IMR-90 (cell line): ENCODE measurements at regions not wholly inside any gene's neighbourhood (a gene's known extent, or its start where the extent isn't known, plus 50 kb on each side); places are given as distances from the start of the nearest gene placed in this dataset.

ENCODE experiments used
- ATAC-seq: fragments of 200-7000 bp; cut with Tn5 transposase; 2 replicates; pipeline ENCODE4 v1.9.1; 2020; ENCODE audit warnings: low read depth, mild to moderate bottlenecking, moderate library complexity
- BruUV-seq: library from RNA; stranded (reverse); fragments of 400-500 nt; replicated peaks from 2 replicates; lab custom pipeline; 2021; lab: Mats Ljungman, UMichigan
- CTCF ChIA-PET: fragments of 300-600 bp; formaldehyde crosslinking; extraction: SDS; loops from one replicate; lab custom pipeline; 2021; ENCODE audit warnings: antibody characterized with exemption; lab: Yijun Ruan, JAX
- POLR2A ChIA-PET: fragments of 300-600 bp; sonication (Branson Sonifier 250); formaldehyde crosslinking; loops from one replicate; lab custom pipeline; 2022; ENCODE audit warnings: antibody characterized with exemption; ENCODE audit not compliant: unreplicated experiment; lab: Charles Lee
- DNase-seq: peaks from one replicate; pipeline ENCODE4 v3.0.0; 2013
- H2AFZ ChIP-seq: replicated peaks from 2 replicates; pipeline ENCODE3; 2013; ENCODE audit warnings: low read length, mild to moderate bottlenecking; ENCODE audit not compliant: poor library complexity
- H2AK5ac ChIP-seq: 2 replicates; pipeline ENCODE4 v1.6.1; 2013; ENCODE audit warnings: low read depth, low read length, inconsistent platforms
- H2AK9ac ChIP-seq: replicated peaks from 2 replicates; pipeline ENCODE3; 2013; ENCODE audit warnings: mild to moderate bottlenecking, low read depth, low read length, moderate library complexity; ENCODE audit not compliant: poor library complexity
- H2BK120ac ChIP-seq: 2 replicates; pipeline ENCODE4 v1.6.1; 2013; ENCODE audit warnings: low read depth, low read length, inconsistent platforms
- H2BK15ac ChIP-seq: 3 replicates; pipeline ENCODE4 v1.6.1; 2013; ENCODE audit warnings: low read depth, low read length, inconsistent platforms
- H2BK20ac ChIP-seq: 2 replicates; pipeline ENCODE4 v1.6.1; 2013; ENCODE audit warnings: low read depth, mild to moderate bottlenecking, inconsistent platforms, low read length, moderate library complexity
- H2BK5ac ChIP-seq: 2 replicates; pipeline ENCODE4 v1.6.1; 2013; ENCODE audit warnings: mild to moderate bottlenecking, low read depth, low read length, inconsistent platforms; ENCODE audit not compliant: poor library complexity, severe bottlenecking
- H3K14ac ChIP-seq: replicated peaks from 2 replicates; pipeline ENCODE4 v1.6.1; 2013; ENCODE audit warnings: low read depth, low read length, inconsistent platforms
- H3K18ac ChIP-seq: 2 replicates; pipeline ENCODE4 v1.6.1; 2013; ENCODE audit warnings: low read depth, low read length, control low read depth
- H3K23ac ChIP-seq: 2 replicates; pipeline ENCODE4 v1.6.1; 2013; ENCODE audit warnings: low read depth, low read length, inconsistent platforms
- H3K27ac ChIP-seq: 2 replicates; pipeline ENCODE4 v1.5.1; 2013; ENCODE audit warnings: mild to moderate bottlenecking, control low read depth, low read length; ENCODE audit not compliant: insufficient read depth
- H3K27me3 ChIP-seq: 2 replicates; pipeline ENCODE4 v1.6.1; 2013; ENCODE audit warnings: low read length; ENCODE audit not compliant: control insufficient read depth, insufficient read depth
- H3K36me3 ChIP-seq: 2 replicates; pipeline ENCODE4 v1.6.1; 2013; ENCODE audit warnings: low read length, mixed read lengths; ENCODE audit not compliant: control insufficient read depth, insufficient read depth
- H3K4ac ChIP-seq: 2 replicates; pipeline ENCODE4 v1.6.1; 2013; ENCODE audit warnings: low read depth, low read length, inconsistent platforms
- H3K4me1 ChIP-seq: 2 replicates; pipeline ENCODE4 v1.6.1; 2013; ENCODE audit warnings: low read length, mixed read lengths; ENCODE audit not compliant: control insufficient read depth, insufficient read depth
- H3K4me2 ChIP-seq: 2 replicates; pipeline ENCODE4 v1.6.1; 2013; ENCODE audit warnings: low read depth, mild to moderate bottlenecking, control low read depth, low read length, moderate library complexity
- H3K4me3 ChIP-seq: 2 replicates; pipeline ENCODE4 v1.5.1; 2013; ENCODE audit warnings: low read depth, mild to moderate bottlenecking, control low read depth, low read length, moderate library complexity; ENCODE audit not compliant: insufficient read depth
- H3K56ac ChIP-seq: 2 replicates; pipeline ENCODE4 v1.6.1; 2013; ENCODE audit warnings: low read length, inconsistent platforms; ENCODE audit not compliant: insufficient read depth; ENCODE audit errors: extremely low read depth
- H3K79me1 ChIP-seq, 2 experiments: 2 replicates each; pipeline ENCODE4 v1.6.1; 2013; ENCODE audit warnings: low read length in 2 of 2, inconsistent platforms in 1 of 2, low read depth in 1 of 2
- H3K9ac ChIP-seq: 2 replicates; pipeline ENCODE4 v1.6.1; 2013; ENCODE audit warnings: low read depth, low read length, control low read depth
- H3K9me1 ChIP-seq: 2 replicates; pipeline ENCODE4 v1.6.1; 2013; ENCODE audit warnings: low read length, inconsistent platforms; ENCODE audit not compliant: insufficient read depth
- H3K9me3 ChIP-seq: 2 replicates; pipeline ENCODE4 v1.6.1; 2013; ENCODE audit warnings: low read length; ENCODE audit not compliant: control insufficient read depth, insufficient read depth
- H4K20me1 ChIP-seq: 2 replicates; pipeline ENCODE4 v1.6.1; 2013; ENCODE audit warnings: low read length, inconsistent platforms; ENCODE audit not compliant: insufficient read depth
- H4K5ac ChIP-seq: 2 replicates; pipeline ENCODE4 v1.6.1; 2013; ENCODE audit warnings: mild to moderate bottlenecking, low read depth, low read length, control low read depth
- H4K8ac ChIP-seq, 2 experiments: 2 replicates each; pipeline ENCODE4 v1.6.1; 2013; ENCODE audit warnings: low read depth in 2 of 2, low read length in 2 of 2, control low read depth in 1 of 2, inconsistent platforms in 1 of 2
- H4K91ac ChIP-seq: 2 replicates; pipeline ENCODE4 v1.6.1; 2013; ENCODE audit warnings: low read depth, low read length, inconsistent platforms; ENCODE audit not compliant: insufficient read depth
- BHLHE40 ChIP-seq: fragments of 150-350 bp; IDR thresholded peaks from 2 replicates; pipeline ENCODE4 v1.6.1; 2016; ENCODE audit warnings: mild to moderate bottlenecking, low read depth, low read length
- CEBPB ChIP-seq: IDR thresholded peaks from 2 replicates; pipeline ENCODE4 v1.6.1; 2012; ENCODE audit warnings: low read depth, low read length, improper control_type of control experiment
- CHD1 ChIP-seq: IDR thresholded peaks from 2 replicates; pipeline ENCODE4 v1.6.1; 2012; ENCODE audit warnings: low read depth, low read length, improper control_type of control experiment
- CTCF ChIP-seq: conservative IDR thresholded peaks from 2 replicates; pipeline ENCODE4 v1.5.1; 2012; ENCODE audit warnings: mild to moderate bottlenecking, low read depth, low read length, improper control_type of control experiment
- FOS ChIP-seq: fragments of 150-350 bp; IDR thresholded peaks from 2 replicates; pipeline ENCODE4 v1.6.1; 2016; ENCODE audit warnings: low read depth, low read length
- MAFK ChIP-seq: IDR thresholded peaks from 2 replicates; pipeline ENCODE4 v1.6.1; 2012; ENCODE audit warnings: low read depth, low read length, improper control_type of control experiment
- MAZ ChIP-seq: IDR thresholded peaks from 2 replicates; pipeline ENCODE4 v1.6.1; 2012; ENCODE audit warnings: low read depth, mild to moderate bottlenecking, low read length, improper control_type of control experiment, moderate library complexity, borderline replicate concordance
- MXI1 ChIP-seq: IDR thresholded peaks from 2 replicates; pipeline ENCODE4 v1.6.1; 2012; ENCODE audit warnings: low read depth, mild to moderate bottlenecking, low read length, moderate library complexity, borderline replicate concordance
- NFE2L2 ChIP-seq: fragments of 150-350 bp; IDR thresholded peaks from 2 replicates; pipeline ENCODE4 v1.6.1; 2016; ENCODE audit warnings: low read depth, mild to moderate bottlenecking, low read length
- POLR2A ChIP-seq: IDR thresholded peaks from 2 replicates; pipeline ENCODE4 v1.6.1; 2012; ENCODE audit warnings: mild to moderate bottlenecking, low read depth, low read length
- RAD21 ChIP-seq: IDR thresholded peaks from 2 replicates; pipeline ENCODE4 v1.6.1; 2012; ENCODE audit warnings: low read length, improper control_type of control experiment
- RCOR1 ChIP-seq: IDR thresholded peaks from 2 replicates; pipeline ENCODE4 v1.6.1; 2012; ENCODE audit warnings: mild to moderate bottlenecking, low read length, improper control_type of control experiment; ENCODE audit not compliant: insufficient replicate concordance
- RFX5 ChIP-seq: IDR thresholded peaks from 2 replicates; pipeline ENCODE4 v1.8.0; 2012; ENCODE audit warnings: low read depth, mild to moderate bottlenecking, low read length, moderate library complexity
- WGBS, 2 experiments: methylation state at CpG; one replicate each; pipeline versions ENCODE4 v1.1.5 to v1.1.7; 2013; ENCODE audit warnings: missing lambda C conversion rate in 2 of 2; ENCODE audit not compliant: insufficient read length in 1 of 2; ENCODE audit errors: extremely low coverage in 2 of 2; 5-methylcytosine and 5-hydroxymethylcytosine counted together
- dilution Hi-C: fragments of 300-500 bp; cut with HindIII; formaldehyde crosslinking; loops from one replicate; pipeline ENCODE4 v1.14.3; 2018; ENCODE audit warnings: low sequenced_read_pairs; ENCODE audit not compliant: unreplicated experiment
- in situ Hi-C: fragments of 300-500 bp; cut with MboI; formaldehyde crosslinking; loops from 3 replicates; pipeline ENCODE4 v1.14.3; 2019; ENCODE audit warnings: low sequenced_read_pairs, inconsistent platforms, mixed read lengths
- intact Hi-C: fragments of 100-400 bp; cut with micrococcal nuclease; formaldehyde crosslinking; loops from 2 replicates; pipeline ENCODE4 v1.10.0; 2022
- TF ChIP-seq, protein P1 (sequence below): fragments of 150-350 bp; IDR thresholded peaks from 2 replicates; pipeline ENCODE4 v1.6.1; 2017; ENCODE audit warnings: mild to moderate bottlenecking, antibody characterized with exemption, low read length, low read depth
- TF ChIP-seq, protein P2 (sequence below): fragments of 150-350 bp; IDR thresholded peaks from 2 replicates; pipeline ENCODE4 v1.6.1; 2016; ENCODE audit warnings: low read depth, mild to moderate bottlenecking, low read length, moderate library complexity, borderline replicate concordance

- ATAC-seq (no peak), DNase-seq (no peak)
- intact Hi-C loops = no loop called here
- Histone ChIP-seq H2BK15ac (no peak overlapping the region), H2BK120ac (no peak overlapping the region), H4K20me1 (no peaks in the 10 kb centered on the region), H3K9ac (no peak overlapping the region), H3K14ac (no peak overlapping the region), H3K36me3 (no peaks in the 10 kb centered on the region), H2AFZ (no peak overlapping the region), H3K56ac (no peak overlapping the region), H3K79me1 (no peaks in the 10 kb centered on the region), H3K4me2 (no peak overlapping the region), H4K91ac (no peak overlapping the region), H3K9me3 (no peaks in the 10 kb centered on the region), H3K9me1 (no peaks in the 10 kb centered on the region), H3K4me1 (no peaks in the 10 kb centered on the region), H3K27ac (no peak overlapping the region), H2BK5ac (no peak overlapping the region), H3K4ac (no peak overlapping the region), H4K8ac (no peak overlapping the region), H3K23ac (no peak overlapping the region), H2BK20ac (no peak overlapping the region), H2AK9ac (no peak overlapping the region), H3K4me3 (no peak overlapping the region), H3K27me3 (no peaks in the 10 kb centered on the region), H2AK5ac (no peak overlapping the region), H4K5ac (no peak overlapping the region), H3K18ac (no peak overlapping the region)
- in situ Hi-C loops = no loop called here
- ChIA-PET POLR2A (no interaction called here), CTCF (no interaction called here)
- dilution Hi-C loops = no loop called here
- WGBS, 2 experiments = 58% methylated on average over 5 of the region's 14 CpGs; no CpG with 5 or more reads in 1 of the 2 experiments
- no TSS peak for BruUV-seq
- TF ChIP-seq RFX5 (no peak), BHLHE40 (no peak), CTCF (no peak), MXI1 (no peak), CEBPB (no peak), CHD1 (no peak), MAZ (no peak), MAFK (no peak), POLR2A (no peak), NFE2L2 (no peak), RCOR1 (no peak), RAD21 (no peak), FOS (no peak)
- TF ChIP-seq, protein P1, sequence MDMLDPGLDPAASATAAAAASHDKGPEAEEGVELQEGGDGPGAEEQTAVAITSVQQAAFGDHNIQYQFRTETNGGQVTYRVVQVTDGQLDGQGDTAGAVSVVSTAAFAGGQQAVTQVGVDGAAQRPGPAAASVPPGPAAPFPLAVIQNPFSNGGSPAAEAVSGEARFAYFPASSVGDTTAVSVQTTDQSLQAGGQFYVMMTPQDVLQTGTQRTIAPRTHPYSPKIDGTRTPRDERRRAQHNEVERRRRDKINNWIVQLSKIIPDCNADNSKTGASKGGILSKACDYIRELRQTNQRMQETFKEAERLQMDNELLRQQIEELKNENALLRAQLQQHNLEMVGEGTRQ = no peak
- TF ChIP-seq, protein P2, sequence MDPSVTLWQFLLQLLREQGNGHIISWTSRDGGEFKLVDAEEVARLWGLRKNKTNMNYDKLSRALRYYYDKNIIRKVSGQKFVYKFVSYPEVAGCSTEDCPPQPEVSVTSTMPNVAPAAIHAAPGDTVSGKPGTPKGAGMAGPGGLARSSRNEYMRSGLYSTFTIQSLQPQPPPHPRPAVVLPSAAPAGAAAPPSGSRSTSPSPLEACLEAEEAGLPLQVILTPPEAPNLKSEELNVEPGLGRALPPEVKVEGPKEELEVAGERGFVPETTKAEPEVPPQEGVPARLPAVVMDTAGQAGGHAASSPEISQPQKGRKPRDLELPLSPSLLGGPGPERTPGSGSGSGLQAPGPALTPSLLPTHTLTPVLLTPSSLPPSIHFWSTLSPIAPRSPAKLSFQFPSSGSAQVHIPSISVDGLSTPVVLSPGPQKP = no peak
Observed at GRCh38 chr5:168110870-168111832, 180.3 kb upstream of the WWC1 start.
